AG10803 (cell line): ENCODE measurements at regions not wholly inside any gene's neighbourhood (a gene's known extent, or its start where the extent isn't known, plus 50 kb on each side); places are given as distances from the start of the nearest gene placed in this dataset.

ENCODE experiments used
- DNase-seq: peaks from one replicate; pipeline ENCODE4 v3.0.0; 2010; ENCODE audit warnings: low read depth
- H3K4me3 ChIP-seq: 2 replicates; pipeline ENCODE4 v1.5.1; 2011; ENCODE audit warnings: mild to moderate bottlenecking, low read length, control low read depth
- TF ChIP-seq, protein P1 (sequence below): conservative IDR thresholded peaks from 2 replicates; pipeline ENCODE4 v1.5.1; 2011; ENCODE audit warnings: mild to moderate bottlenecking, low read length, control low read depth, inconsistent platforms

DNA sequence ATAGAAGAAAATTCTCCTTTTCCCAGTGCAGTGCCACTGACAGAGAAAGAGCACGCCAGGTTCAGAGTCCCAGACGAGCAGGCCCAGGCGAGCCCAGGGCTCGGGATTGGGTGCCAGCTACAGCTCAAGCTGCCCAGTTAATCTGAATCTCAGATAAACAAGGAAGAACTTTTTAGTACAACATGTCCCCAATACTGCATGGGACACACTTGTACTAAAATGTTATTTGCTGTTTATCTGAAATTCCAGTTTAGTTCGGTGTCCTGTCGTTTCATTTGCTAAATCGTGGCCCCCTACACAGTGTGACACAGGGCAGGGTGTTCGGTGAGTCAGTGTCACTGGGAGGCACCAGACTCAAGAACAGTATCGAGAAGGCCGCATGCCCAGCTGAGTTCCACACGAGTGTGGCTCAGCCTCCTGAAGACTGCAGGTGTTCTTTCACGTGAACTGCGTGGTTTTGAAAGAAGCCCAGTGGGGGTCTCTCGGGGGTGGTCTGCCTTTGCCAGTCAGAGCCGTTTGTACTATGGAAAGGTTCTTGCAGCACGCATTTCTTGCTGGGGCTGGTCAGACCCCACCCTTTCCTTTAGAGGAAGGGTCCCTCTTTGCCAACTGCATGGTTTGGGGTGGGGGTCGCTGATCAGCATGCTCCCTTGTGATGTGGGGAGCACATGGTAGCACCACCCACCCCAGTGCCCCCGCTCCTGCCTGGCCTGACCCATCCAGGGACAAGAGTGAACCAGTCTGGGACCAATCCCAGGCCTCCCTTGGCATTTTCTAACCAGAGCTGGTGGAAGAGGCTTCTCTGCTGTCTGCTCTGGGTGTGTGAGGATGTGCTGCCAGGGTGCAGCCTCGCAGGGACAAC lies 115.6 kb upstream of the B3GAT1 start:
- TF ChIP-seq, protein P1, sequence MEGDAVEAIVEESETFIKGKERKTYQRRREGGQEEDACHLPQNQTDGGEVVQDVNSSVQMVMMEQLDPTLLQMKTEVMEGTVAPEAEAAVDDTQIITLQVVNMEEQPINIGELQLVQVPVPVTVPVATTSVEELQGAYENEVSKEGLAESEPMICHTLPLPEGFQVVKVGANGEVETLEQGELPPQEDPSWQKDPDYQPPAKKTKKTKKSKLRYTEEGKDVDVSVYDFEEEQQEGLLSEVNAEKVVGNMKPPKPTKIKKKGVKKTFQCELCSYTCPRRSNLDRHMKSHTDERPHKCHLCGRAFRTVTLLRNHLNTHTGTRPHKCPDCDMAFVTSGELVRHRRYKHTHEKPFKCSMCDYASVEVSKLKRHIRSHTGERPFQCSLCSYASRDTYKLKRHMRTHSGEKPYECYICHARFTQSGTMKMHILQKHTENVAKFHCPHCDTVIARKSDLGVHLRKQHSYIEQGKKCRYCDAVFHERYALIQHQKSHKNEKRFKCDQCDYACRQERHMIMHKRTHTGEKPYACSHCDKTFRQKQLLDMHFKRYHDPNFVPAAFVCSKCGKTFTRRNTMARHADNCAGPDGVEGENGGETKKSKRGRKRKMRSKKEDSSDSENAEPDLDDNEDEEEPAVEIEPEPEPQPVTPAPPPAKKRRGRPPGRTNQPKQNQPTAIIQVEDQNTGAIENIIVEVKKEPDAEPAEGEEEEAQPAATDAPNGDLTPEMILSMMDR: no peak
- no peak for DNase-seq
- H3K4me3 ChIP-seq: no peak overlapping the region

DNA sequence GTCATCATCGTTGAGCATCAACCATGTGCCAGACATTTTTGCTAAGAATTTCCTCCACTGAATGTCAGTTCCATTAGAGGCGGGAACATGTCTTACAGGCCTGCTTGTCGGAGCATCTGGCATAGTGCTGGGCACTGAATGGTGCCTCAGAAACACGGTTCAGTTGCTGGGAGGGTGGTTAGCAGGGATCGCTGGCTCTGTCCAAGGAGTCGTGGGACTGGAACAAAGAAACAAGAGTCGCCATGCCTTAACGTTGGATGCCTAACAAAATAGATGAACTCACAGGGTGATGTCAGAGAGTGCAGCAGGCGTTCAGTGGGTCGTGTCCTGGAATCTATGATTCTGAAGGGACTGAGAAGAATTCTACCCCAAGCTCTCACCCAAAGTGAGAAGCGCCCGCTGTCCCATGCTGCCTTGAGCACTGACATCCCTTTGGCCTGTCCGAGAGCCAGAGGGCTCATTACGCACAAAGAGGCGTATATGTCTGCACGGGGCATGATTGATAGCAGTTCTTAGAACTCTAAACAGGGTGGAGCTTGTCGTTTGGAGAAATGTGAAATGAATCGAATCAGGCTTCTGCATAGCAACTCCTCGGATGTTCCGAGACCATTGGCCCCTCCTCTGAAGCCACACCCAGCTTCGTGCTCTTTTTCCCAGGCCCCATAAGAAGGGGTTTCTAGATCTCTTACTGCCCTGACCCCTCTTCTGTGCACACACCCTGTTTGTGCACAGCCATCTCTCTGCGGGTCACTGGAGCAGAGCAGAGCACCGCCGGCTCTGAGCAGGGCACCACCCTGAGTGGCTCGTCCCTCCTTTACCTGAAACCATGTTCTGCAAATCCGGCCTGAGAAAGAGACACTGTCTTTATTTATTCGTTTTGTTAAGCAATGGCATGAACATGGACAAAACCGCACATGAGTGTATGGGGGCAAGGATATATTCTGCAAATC lies 113.1 kb upstream of the B3GAT1 start:
- no peak for DNase-seq
- TF ChIP-seq, protein P1: no peak
- H3K4me3 ChIP-seq: no peak overlapping the region

DNA sequence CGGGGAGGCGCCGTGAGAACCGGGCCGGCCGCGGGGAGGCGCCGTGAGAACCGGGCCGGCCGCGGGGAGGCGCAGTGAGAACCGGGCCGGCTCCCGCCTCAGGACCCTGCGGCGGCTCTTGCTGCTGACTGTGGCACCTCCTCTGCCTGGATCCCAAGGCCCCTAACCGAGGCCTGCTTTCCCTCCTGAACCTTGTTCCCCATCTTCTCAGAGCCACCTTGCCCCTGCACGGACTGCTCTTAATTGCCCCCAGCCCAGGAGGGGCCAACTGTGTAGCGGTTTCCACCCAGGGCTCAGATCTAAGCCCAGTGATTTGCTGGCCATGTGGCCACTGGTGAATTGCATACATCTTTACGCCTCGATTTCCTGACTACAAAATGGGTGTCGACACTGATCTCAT lies 112.2 kb upstream of the B3GAT1 start:
- DNase-seq: no peak
- TF ChIP-seq, protein P1: no peak
- H3K4me3 ChIP-seq: no peak overlapping the region

DNA sequence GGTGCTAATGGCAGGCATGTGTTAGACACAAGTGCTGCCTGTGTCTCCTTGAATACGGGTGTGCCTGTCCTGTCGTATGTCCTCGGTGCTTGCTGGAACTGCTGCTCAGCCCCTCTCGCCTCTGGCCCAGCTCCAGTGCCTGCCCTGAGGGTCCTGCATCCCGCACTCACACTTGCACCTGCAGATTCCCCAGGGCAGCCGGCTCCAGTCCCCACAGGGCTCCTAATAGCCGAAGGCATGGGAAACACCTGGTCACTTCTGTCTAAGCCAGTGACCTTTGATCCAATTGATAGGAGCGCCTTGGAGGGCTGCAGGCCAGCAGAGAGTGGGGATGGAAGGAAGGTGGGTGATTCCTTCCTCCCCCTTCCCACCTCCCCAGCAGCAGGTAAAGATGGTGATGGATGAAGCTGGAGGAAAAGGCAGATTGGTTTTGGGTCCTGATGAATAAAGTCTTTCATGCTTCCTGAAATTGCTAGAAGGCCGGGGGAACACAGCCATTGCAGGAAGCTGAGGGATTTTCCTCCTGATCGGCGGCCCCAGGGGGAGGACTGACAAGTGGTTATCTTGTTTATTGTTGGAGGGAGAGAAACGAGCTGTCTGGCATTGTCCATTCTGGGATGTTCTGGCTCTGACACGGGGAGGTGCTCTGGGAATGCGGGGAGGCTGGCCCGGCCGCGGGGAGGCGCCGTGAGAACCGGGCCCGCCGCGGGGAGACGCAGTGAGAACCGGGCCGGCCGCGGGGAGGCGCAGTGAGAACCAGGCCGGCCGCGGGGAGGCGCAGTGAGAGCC lies 110.9 kb upstream of the B3GAT1 start:
- DNase-seq: no peak
- TF ChIP-seq, protein P1: no peak
- H3K4me3 ChIP-seq: no peak overlapping the region

DNA sequence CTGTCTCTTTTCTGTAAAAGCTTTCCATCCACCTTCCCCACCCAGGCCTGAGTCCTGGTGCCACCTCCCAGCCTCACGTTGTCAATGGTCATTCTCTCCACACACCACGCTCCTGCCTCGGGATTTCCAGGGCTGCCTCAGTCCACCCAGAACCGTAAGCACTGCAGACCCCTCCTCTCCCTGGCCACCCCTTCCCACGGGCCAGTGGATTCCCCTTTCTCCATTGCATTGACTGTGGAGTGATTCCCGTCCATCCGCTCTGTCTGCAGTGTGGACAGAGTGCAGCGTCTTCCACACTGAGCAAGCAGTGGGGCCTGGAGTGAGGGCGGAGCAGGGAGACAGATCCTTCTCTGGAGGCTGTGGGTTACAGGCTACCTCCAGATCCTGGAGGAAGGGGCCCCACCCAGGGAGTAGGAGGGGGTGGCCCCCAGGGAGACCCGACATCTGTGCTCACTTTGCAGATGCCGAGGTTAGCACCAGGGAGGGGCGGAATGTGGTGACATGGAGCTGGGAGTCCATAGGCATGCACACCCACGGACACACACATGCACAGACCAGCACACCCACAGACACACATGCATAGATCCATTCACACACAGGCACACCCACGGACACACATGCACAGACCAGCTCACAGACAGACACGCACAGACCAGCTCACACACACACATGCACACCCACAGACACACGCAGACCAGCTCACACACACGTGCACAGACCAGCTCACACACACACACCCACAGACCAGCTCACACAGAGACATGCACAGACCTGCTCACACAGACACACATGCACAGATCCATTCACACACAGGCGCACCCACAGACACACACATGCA lies 109.6 kb upstream of the B3GAT1 start:
- DNase-seq: no peak
- H3K4me3 ChIP-seq: no peak overlapping the region
- TF ChIP-seq, protein P1: no peak

DNA sequence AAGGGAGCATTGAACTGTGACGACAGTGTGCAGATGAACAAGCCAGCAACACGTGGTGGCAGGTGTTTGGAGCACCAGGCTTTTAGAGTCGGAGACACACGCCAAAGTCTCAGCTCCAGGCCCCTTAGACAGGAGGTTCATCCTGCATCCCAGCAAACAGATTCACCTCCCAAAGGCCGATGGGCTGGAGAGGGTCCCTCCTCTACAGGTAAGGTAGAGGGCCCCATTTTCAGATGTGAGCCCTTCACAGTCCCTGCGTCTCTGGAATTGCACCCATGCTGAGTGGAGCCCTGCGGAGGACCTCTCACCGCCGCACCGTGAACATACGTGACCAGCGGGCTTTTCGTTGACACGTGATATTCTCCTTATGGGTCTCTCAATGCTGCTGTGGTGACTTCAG lies 109.0 kb upstream of the B3GAT1 start:
- no peak overlapping the region for H3K4me3 ChIP-seq
- TF ChIP-seq, protein P1: no peak
- DNase-seq: no peak
